ENCODE measurements at regions not wholly inside any gene's neighbourhood (a gene's known extent, or its start where the extent isn't known, plus 50 kb on each side); places are given as distances from the start of the nearest gene placed in this dataset.

DNA sequence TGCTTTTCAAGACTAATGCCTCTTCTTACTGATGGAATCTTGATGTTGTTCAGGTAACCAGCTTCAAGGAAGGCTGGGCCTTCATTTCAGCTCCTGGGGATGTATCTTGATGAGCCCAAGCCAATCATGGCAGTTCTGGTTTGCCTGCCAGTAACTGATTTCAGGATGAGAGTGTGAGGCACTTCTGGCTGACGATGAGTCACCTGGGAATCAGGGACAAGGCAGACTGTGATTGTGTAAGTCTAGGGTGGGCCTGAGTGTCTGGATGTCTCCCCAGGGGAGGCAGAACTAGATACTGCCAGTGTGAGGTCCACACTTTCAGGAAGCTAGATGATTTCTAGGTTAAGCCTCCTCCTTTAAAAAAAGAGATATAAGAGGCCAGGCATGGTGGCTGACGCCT, 77.3 kb upstream of the KL start:
- TF ChIP-seq, protein P1, sequence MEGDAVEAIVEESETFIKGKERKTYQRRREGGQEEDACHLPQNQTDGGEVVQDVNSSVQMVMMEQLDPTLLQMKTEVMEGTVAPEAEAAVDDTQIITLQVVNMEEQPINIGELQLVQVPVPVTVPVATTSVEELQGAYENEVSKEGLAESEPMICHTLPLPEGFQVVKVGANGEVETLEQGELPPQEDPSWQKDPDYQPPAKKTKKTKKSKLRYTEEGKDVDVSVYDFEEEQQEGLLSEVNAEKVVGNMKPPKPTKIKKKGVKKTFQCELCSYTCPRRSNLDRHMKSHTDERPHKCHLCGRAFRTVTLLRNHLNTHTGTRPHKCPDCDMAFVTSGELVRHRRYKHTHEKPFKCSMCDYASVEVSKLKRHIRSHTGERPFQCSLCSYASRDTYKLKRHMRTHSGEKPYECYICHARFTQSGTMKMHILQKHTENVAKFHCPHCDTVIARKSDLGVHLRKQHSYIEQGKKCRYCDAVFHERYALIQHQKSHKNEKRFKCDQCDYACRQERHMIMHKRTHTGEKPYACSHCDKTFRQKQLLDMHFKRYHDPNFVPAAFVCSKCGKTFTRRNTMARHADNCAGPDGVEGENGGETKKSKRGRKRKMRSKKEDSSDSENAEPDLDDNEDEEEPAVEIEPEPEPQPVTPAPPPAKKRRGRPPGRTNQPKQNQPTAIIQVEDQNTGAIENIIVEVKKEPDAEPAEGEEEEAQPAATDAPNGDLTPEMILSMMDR (IDR thresholded peaks at IDR 0.05), result no peak
- TF ChIP-seq POLR2A (IDR thresholded peaks at IDR 0.05), result no peak

All from heart left ventricle (tissue), 13 donors.